ENCODE measurements at regions not wholly inside any gene's neighbourhood (a gene's known extent, or its start where the extent isn't known, plus 50 kb on each side); places are given as distances from the start of the nearest gene placed in this dataset.
"Not testable (repeated sequence)": the region's sequence is repeated elsewhere in the genome, so short reads cannot be mapped to it uniquely, and the experiment has no call there.

DNA sequence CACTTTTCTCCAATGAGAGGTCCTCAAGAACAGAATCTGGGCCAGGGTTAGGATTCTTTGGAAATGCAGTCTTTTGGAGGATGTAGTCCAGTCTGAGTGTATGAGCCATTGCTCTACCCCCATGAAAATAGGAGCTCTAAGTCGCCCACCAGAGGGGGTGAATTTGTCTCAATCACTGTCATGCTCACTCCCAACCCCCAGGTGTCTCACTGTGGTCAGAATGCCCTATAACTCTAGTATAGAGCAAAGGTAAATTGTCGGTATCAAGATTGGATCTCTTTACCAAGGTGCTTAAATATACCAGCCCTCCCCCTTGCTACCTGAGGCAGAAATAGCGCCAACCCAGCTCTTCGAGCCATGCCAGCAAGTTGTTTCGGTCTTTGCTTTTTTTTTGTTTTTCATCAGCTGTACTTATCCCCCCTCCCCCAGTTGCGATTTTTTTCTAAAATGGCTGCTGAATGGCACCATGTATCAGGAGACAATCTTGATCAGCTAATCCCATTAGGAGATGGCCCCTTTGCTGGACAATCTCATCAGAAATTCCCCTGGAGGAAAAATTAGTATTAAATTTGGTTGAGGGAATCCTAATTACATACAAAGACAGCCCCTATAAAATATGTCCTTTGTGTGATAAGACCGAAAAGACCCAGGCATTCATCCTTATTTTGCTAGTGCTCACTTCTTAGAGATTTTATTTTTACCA is 130.7 kb downstream of the EBLN2 start (continued):
- no peak for TF ChIP-seq BHLHE40 (IDR thresholded peaks at IDR 0.05; ENCODE audit: low read depth, low read length)
- TF ChIP-seq TP53 (CRISPR knock-in tag; IDR thresholded peaks at IDR 0.05), result no peak
- TF ChIP-seq, protein P1, sequence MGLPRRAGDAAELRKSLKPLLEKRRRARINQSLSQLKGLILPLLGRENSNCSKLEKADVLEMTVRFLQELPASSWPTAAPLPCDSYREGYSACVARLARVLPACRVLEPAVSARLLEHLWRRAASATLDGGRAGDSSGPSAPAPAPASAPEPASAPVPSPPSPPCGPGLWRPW (IDR thresholded peaks at IDR 0.05), result no peak
- no peak for TF ChIP-seq NR3C1 (IDR thresholded peaks at IDR 0.05)
- no peak for TF ChIP-seq NPAS2 (CRISPR knock-in tag; IDR thresholded peaks at IDR 0.05; ENCODE audit: borderline replicate concordance)

GRCh38 chr3:73193943-73194342 is 132.5 kb downstream of the EBLN2 start:
- 7% methylated on average over 4 of the region's 5 CpGs for WGBS (ENCODE audit: missing lambda C conversion rate)
- CTCF ChIA-PET; DNase-seq (ENCODE audit: low read depth in 1 of 2, low spot score in 1 of 2); H3K4me2 ChIP-seq; POLR2A ChIA-PET; H3K9me3 ChIP-seq; H3K27ac ChIP-seq; H3K4me1 ChIP-seq; FAIRE-seq; H3K4me3 ChIP-seq; ATAC-seq: not testable (repeated sequence)

DNA sequence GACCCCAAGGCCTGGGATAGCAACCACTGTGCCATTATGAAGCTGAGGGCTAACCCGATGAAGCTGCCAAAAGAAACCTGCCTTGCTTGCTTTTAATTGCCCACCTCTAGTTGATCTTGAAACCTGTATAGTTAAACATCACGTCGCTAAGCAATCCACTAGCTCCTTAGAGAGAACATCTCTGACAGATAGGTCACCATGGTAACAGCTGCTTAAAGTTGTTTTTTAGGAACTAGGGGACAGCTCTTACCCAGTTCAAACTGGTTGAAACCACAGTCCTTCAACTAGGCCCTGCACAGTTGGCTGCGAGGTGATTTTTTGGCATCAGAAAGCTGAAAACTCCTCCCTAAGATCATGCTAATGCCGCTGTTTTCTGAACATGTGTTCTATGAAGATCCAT is 135.7 kb downstream of the EBLN2 start:
- ATAC-seq (no peak), DNase-seq (ENCODE audit: low read depth in 1 of 2, low spot score in 1 of 2) (no peak), FAIRE-seq (no peak)
- Histone ChIP-seq H3K9me3 (no peaks in the 10 kb centered on the region), H3K27ac (no peak overlapping the region), H3K4me3 (no peak overlapping the region), H3K4me1 (no peaks in the 10 kb centered on the region), H3K4me2 (no peak overlapping the region)
- 31% methylated on average over 5 of the region's 5 CpGs for WGBS (ENCODE audit: missing lambda C conversion rate)
- ChIA-PET CTCF (no interaction called here), POLR2A (no interaction called here)
- no peak for TF ChIP-seq CBX2 (IDR thresholded peaks at IDR 0.05; ENCODE audit: borderline replicate concordance, low read depth)
- TF ChIP-seq HOXA7 (CRISPR knock-in tag; IDR thresholded peaks at IDR 0.05), result no peak
- no peak for TF ChIP-seq MAZ (IDR thresholded peaks at IDR 0.05; ENCODE audit: borderline replicate concordance, low read depth, low read length)
- no peak for TF ChIP-seq HOXB5 (CRISPR knock-in tag; IDR thresholded peaks at IDR 0.05)
- no peak for TF ChIP-seq CBX8 (IDR thresholded peaks at IDR 0.05)

DNA sequence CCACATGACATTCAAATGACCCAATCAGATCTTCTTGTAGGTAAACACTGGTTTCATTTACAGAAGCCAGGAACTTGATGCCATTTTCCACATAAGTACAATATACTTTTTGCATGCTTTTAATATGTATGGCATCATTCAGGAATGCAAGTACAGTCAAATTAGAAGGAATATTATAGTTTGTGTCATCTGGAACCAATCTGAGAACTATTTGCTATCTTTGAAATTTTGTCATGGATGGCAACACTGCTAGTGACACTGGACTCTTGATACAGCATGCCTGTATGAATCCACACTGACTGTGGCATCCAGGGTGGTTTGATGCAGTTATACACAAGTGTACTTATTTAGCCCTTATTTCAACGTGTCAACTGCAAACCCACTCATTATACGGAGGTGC is 141.6 kb downstream of the EBLN2 start:
- ATAC-seq, result no peak
- H3K4me3 ChIP-seq, result no peak overlapping the region
- H3K4me1 ChIP-seq, result no peaks in the 10 kb centered on the region
- H3K4me2 ChIP-seq, result no peak overlapping the region
- DNase-seq (ENCODE audit: low read depth in 1 of 2, low spot score in 1 of 2), result no peak
- 10% methylated on average over 2 of the region's 2 CpGs for WGBS (ENCODE audit: missing lambda C conversion rate)
- no peaks in the 10 kb centered on the region for H3K9me3 ChIP-seq
- CTCF ChIA-PET, result interaction anchor here (0.6 to 0.8 kb wide), 2 partner anchors 86 to 231 kb away, joined by 4 to 5 read pairs; no protein-coding TSS in a partner anchor
- FAIRE-seq, result no peak
- H3K27ac ChIP-seq, result no peak overlapping the region
- POLR2A ChIA-PET, result no interaction called here
- TF ChIP-seq TP53 (CRISPR knock-in tag; IDR thresholded peaks at IDR 0.05) (no peak), RCOR1 (IDR thresholded peaks at IDR 0.05; ENCODE audit: low read depth, low read length) (no peak), CHD4 (IDR thresholded peaks at IDR 0.05; ENCODE audit: borderline replicate concordance) (no peak), NR3C1 (IDR thresholded peaks at IDR 0.05) (no peak), FOXS1 (CRISPR knock-in tag; IDR thresholded peaks at IDR 0.05) (no peak)
- TF ChIP-seq, protein P2, sequence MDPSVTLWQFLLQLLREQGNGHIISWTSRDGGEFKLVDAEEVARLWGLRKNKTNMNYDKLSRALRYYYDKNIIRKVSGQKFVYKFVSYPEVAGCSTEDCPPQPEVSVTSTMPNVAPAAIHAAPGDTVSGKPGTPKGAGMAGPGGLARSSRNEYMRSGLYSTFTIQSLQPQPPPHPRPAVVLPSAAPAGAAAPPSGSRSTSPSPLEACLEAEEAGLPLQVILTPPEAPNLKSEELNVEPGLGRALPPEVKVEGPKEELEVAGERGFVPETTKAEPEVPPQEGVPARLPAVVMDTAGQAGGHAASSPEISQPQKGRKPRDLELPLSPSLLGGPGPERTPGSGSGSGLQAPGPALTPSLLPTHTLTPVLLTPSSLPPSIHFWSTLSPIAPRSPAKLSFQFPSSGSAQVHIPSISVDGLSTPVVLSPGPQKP (IDR thresholded peaks at IDR 0.05; ENCODE audit: low read depth, low read length), result no peak

GRCh38 chr3:73203633-73204032 is 142.2 kb downstream of the EBLN2 start:
- CTCF ChIA-PET, result interaction anchor here (0.6 to 0.8 kb wide), 2 partner anchors 85 to 230 kb away, joined by 4 to 5 read pairs; no protein-coding TSS in a partner anchor
- ATAC-seq (no peak), FAIRE-seq (no peak), DNase-seq (ENCODE audit: low read depth in 1 of 2, low spot score in 1 of 2) (no peak)
- Histone ChIP-seq H3K27ac (no peak overlapping the region), H3K4me1 (no peaks in the 10 kb centered on the region), H3K4me2 (no peak overlapping the region), H3K4me3 (no peak overlapping the region), H3K9me3 (no peaks in the 10 kb centered on the region)
- POLR2A ChIA-PET, result no interaction called here
- TF ChIP-seq FOSB (CRISPR knock-in tag; IDR thresholded peaks at IDR 0.05) (no peak), MAFK (IDR thresholded peaks at IDR 0.05; ENCODE audit: partially characterized antibody) (peak; percentile 61)
- WGBS (ENCODE audit: missing lambda C conversion rate), result 2% methylated on average over 3 of the region's 3 CpGs

Measured in A549 (cell line).